ENCODE measurements at regions not wholly inside any gene's neighbourhood (a gene's known extent, or its start where the extent isn't known, plus 50 kb on each side); places are given as distances from the start of the nearest gene placed in this dataset.

DNA sequence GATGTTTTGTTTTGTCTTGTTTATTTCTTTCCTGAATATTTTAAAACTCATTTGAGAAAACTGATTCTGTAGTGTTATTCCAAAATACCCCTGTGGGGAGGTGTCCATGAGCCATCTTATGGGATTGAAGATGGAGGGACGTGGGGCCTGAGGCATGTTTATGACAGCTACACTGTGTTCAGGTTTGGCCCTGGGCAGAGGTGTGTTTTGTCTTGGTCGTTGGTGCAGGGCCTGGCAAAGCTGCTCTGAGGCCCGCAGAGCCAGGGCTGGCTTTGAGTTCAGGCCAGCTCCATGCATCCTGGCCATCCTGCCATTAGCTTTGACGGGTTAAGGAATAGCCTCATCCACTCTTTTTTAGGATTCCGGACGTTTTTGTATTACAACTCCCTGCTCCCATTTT lies 68.9 kb downstream of the TMEM18 start:
- Histone ChIP-seq H3K4me1 (ENCODE audit: insufficient read depth, low read length) (no peaks in the 10 kb centered on the region), H3K4me3 (replicated peaks in 1 of 3; ENCODE audit: insufficient read depth in 1 of 3, low read depth in 2 of 3, low read length in 3 of 3) (no peak overlapping the region), H3K9ac (ENCODE audit: insufficient read depth, low read depth, low read length) (no peak overlapping the region), H2AFZ (ENCODE audit: low read length) (no peak overlapping the region), H3K27ac (ENCODE audit: extremely low read length, insufficient read depth, low read length) (no peak overlapping the region), H3K79me2 (ENCODE audit: insufficient read depth, low read length) (no peaks in the 10 kb centered on the region), H3K36me3 (replicated peaks in 1 of 2; ENCODE audit: control insufficient read depth in 1 of 2, insufficient read depth in 2 of 2, low read length in 2 of 2) (no peaks in the 10 kb centered on the region), H3K27me3 (ENCODE audit: control insufficient read depth in 1 of 2, insufficient read depth in 2 of 2, low read length in 2 of 2) (peaks cover 3 to 53% of the 10 kb centered on the region in 2 experiments; a peak in 4 of 5 replicates), H3K4me2 (ENCODE audit: low read depth, low read length) (no peak overlapping the region), H3K9me3 (ENCODE audit: low read length) (no peaks in the 10 kb centered on the region), H4K20me1 (ENCODE audit: insufficient read depth, low read length) (no peaks in the 10 kb centered on the region)
- in situ Hi-C loops (cut with HindIII; ENCODE audit: extremely low pct_ligation_motif_present, low pct_unique_long_range_greater_than_20kb) (no loop called here), intact Hi-C loops (cut with micrococcal nuclease; ENCODE audit: unreplicated experiment) (no loop called here)
- 14% methylated on average over 6 of the region's 6 CpGs for WGBS (ENCODE audit: low lambda C conversion rate)
- no peak for TF ChIP-seq HES4 (CRISPR knock-in tag; IDR thresholded peaks at IDR 0.05; ENCODE audit: borderline replicate concordance)
- TF ChIP-seq, protein P1, sequence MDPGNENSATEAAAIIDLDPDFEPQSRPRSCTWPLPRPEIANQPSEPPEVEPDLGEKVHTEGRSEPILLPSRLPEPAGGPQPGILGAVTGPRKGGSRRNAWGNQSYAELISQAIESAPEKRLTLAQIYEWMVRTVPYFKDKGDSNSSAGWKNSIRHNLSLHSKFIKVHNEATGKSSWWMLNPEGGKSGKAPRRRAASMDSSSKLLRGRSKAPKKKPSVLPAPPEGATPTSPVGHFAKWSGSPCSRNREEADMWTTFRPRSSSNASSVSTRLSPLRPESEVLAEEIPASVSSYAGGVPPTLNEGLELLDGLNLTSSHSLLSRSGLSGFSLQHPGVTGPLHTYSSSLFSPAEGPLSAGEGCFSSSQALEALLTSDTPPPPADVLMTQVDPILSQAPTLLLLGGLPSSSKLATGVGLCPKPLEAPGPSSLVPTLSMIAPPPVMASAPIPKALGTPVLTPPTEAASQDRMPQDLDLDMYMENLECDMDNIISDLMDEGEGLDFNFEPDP (CRISPR knock-in tag; conservative IDR thresholded peaks at IDR 0.05), result no peak
- no peak for TF ChIP-seq SATB2 (CRISPR knock-in tag; IDR thresholded peaks at IDR 0.05)
- TF ChIP-seq, protein P2, sequence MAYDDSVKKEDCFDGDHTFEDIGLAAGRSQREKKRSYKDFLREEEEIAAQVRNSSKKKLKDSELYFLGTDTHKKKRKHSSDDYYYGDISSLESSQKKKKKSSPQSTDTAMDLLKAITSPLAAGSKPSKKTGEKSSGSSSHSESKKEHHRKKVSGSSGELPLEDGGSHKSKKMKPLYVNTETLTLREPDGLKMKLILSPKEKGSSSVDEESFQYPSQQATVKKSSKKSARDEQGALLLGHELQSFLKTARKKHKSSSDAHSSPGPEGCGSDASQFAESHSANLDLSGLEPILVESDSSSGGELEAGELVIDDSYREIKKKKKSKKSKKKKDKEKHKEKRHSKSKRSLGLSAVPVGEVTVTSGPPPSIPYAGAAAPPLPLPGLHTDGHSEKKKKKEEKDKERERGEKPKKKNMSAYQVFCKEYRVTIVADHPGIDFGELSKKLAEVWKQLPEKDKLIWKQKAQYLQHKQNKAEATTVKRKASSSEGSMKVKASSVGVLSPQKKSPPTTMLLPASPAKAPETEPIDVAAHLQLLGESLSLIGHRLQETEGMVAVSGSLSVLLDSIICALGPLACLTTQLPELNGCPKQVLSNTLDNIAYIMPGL (CRISPR knock-in tag; IDR thresholded peaks at IDR 0.05; ENCODE audit: borderline replicate concordance in 1 of 2, low read depth in 1 of 2), result no peak
- TF ChIP-seq ZNF605 (CRISPR knock-in tag; IDR thresholded peaks at IDR 0.05), result no peak
- ChIA-PET CTCF (ENCODE audit: low intra/inter-chr PET ratio, low total read pairs) (no interaction called here), POLR2A (no interaction called here)
- BruUV-seq (replicated peaks), result no TSS peak
- FAIRE-seq, result no peak
- DNase-seq (ENCODE audit: low spot score), result no peak
- ATAC-seq, result no peak

DNA sequence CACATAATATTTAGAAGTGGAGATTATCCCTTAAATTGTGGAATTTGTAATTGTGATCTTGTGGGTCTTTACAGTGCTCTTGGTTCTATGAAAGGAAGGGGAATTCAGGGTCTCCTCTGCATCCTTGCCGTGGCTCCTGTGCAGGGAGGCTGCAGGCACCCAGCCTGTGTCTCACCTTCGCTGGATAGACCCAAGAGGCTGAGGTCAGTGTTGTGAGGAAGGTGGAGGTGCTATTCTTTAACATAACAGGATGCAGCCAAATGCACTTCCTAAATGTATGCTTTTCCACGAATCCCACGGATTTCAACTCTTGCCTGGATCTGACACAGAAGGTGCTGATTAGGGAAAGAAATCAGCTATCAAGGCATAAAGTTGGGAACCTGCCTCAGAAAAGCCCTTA lies 69.5 kb downstream of the TMEM18 start:
- H3K9me3 ChIP-seq (ENCODE audit: low read length), result no peaks in the 10 kb centered on the region
- FAIRE-seq, result no peak
- no TSS peak for BruUV-seq (replicated peaks)
- ChIA-PET POLR2A (no interaction called here), CTCF (ENCODE audit: low intra/inter-chr PET ratio, low total read pairs) (no interaction called here)
- no peak overlapping the region for H3K9ac ChIP-seq (ENCODE audit: insufficient read depth, low read depth, low read length)
- no peaks in the 10 kb centered on the region for H3K4me1 ChIP-seq (ENCODE audit: insufficient read depth, low read length)
- ATAC-seq, result no peak
- WGBS (ENCODE audit: low lambda C conversion rate), result 0% methylated on average over 4 of the region's 4 CpGs
- H3K4me2 ChIP-seq (ENCODE audit: low read depth, low read length), result no peak overlapping the region
- H3K27me3 ChIP-seq (ENCODE audit: control insufficient read depth in 1 of 2, insufficient read depth in 2 of 2, low read length in 2 of 2), result peaks cover 3 to 59% of the 10 kb centered on the region in 2 experiments; a peak in 4 of 5 replicates
- H3K79me2 ChIP-seq (ENCODE audit: insufficient read depth, low read length), result no peaks in the 10 kb centered on the region
- H2AFZ ChIP-seq (ENCODE audit: low read length), result no peak overlapping the region
- no peaks in the 10 kb centered on the region for H3K36me3 ChIP-seq (replicated peaks in 1 of 2; ENCODE audit: control insufficient read depth in 1 of 2, insufficient read depth in 2 of 2, low read length in 2 of 2)
- no peak overlapping the region for H3K4me3 ChIP-seq (replicated peaks in 1 of 3; ENCODE audit: insufficient read depth in 1 of 3, low read depth in 2 of 3, low read length in 3 of 3)
- DNase-seq (ENCODE audit: low spot score), result no peak
- no peak overlapping the region for H3K27ac ChIP-seq (ENCODE audit: extremely low read length, insufficient read depth, low read length)
- no peaks in the 10 kb centered on the region for H4K20me1 ChIP-seq (ENCODE audit: insufficient read depth, low read length)
- in situ Hi-C loops (cut with HindIII; ENCODE audit: extremely low pct_ligation_motif_present, low pct_unique_long_range_greater_than_20kb), result no loop called here
- intact Hi-C loops (cut with micrococcal nuclease; ENCODE audit: unreplicated experiment), result no loop called here
- TF ChIP-seq NCOR1 (IDR thresholded peaks at IDR 0.05; ENCODE audit: borderline replicate concordance, low read length), result no peak
- TF ChIP-seq SP2 (CRISPR knock-in tag; IDR thresholded peaks at IDR 0.05), result no peak
- no peak for TF ChIP-seq NR2C2 (CRISPR knock-in tag; IDR thresholded peaks at IDR 0.05; ENCODE audit: borderline replicate concordance)
- no peak for TF ChIP-seq SETDB1 (CRISPR knock-in tag; IDR thresholded peaks at IDR 0.05; ENCODE audit: borderline replicate concordance)
- no peak for TF ChIP-seq CHD2 (IDR thresholded peaks at IDR 0.05; ENCODE audit: low read depth, low read length)
- TF ChIP-seq NAIF1 (CRISPR knock-in tag; IDR thresholded peaks at IDR 0.05; ENCODE audit: borderline replicate concordance), result no peak
- no peak for TF ChIP-seq MBD4 (IDR thresholded peaks at IDR 0.05; ENCODE audit: borderline replicate concordance, low read length)
- no peak for TF ChIP-seq ZFX (CRISPR knock-in tag; IDR thresholded peaks at IDR 0.05; ENCODE audit: low read depth)
- TF ChIP-seq HMG20B (CRISPR knock-in tag; conservative IDR thresholded peaks at IDR 0.05), result no peak
- no peak for TF ChIP-seq ZNF629 (CRISPR knock-in tag; conservative IDR thresholded peaks at IDR 0.05)
- no peak for TF ChIP-seq ZNF782 (CRISPR knock-in tag; IDR thresholded peaks at IDR 0.05; ENCODE audit: borderline replicate concordance)
- TF ChIP-seq NFRKB (IDR thresholded peaks at IDR 0.05), result no peak

Measured in HepG2 (cell line).